ENCODE measurements at regions not wholly inside any gene's neighbourhood (a gene's known extent, or its start where the extent isn't known, plus 50 kb on each side); places are given as distances from the start of the nearest gene placed in this dataset.

- no peak overlapping the region for H3K27ac ChIP-seq
- no peaks in the 10 kb centered on the region for H3K9me3 ChIP-seq
- H3K27me3 ChIP-seq = no peaks in the 10 kb centered on the region
- H3K4me3 ChIP-seq = no peak overlapping the region
- H3K36me3 ChIP-seq = no peaks in the 10 kb centered on the region
- DNase-seq (peak in 1 of 2 donors; percentile 3), ATAC-seq (ENCODE audit: low FRiP score in 2 of 2) (no peak)
- TF ChIP-seq EP300 (IDR thresholded peaks at IDR 0.05) (no peak), POLR2A (IDR thresholded peaks at IDR 0.05) (no peak), POLR2AphosphoS5 (IDR thresholded peaks at IDR 0.05) (no peak), CTCF (IDR thresholded peaks at IDR 0.05) (no peak)
- no peaks in the 10 kb centered on the region for H3K4me1 ChIP-seq
- WGBS, 2 donors = 87 to 91% methylated on average over 8 of the region's 8 CpGs
Measured at GRCh38 chr17:77746896-77747554, 211.5 kb upstream of the TNRC6C start.

GRCh38 chr17:77748436-77748835 lies 210.1 kb upstream of the TNRC6C start:
- no peak for ATAC-seq (ENCODE audit: low FRiP score in 2 of 2)
- WGBS, 2 donors = 82 to 93% methylated on average over 5 to 6 of the region's 7 CpGs
- H3K27me3 ChIP-seq = no peaks in the 10 kb centered on the region
- no peaks in the 10 kb centered on the region for H3K36me3 ChIP-seq
- H3K4me3 ChIP-seq = no peak overlapping the region
- H3K27ac ChIP-seq = no peak overlapping the region
- H3K4me1 ChIP-seq = no peaks in the 10 kb centered on the region
- DNase-seq = no peak
- no peak for TF ChIP-seq POLR2AphosphoS5 (IDR thresholded peaks at IDR 0.05)
- H3K9me3 ChIP-seq = no peaks in the 10 kb centered on the region

GRCh38 chr17:77749321-77749751 lies 209.2 kb upstream of the TNRC6C start:
- no peaks in the 10 kb centered on the region for H3K4me1 ChIP-seq
- no peaks in the 10 kb centered on the region for H3K27me3 ChIP-seq
- 44 to 83% methylated on average over 3 to 5 of the region's 6 CpGs for WGBS, 2 donors
- ATAC-seq (ENCODE audit: low FRiP score in 2 of 2) (no peak), DNase-seq (peak in 1 of 2 donors; percentile 6)
- no peak for TF ChIP-seq EP300 (IDR thresholded peaks at IDR 0.05)
- TF ChIP-seq POLR2AphosphoS5 (IDR thresholded peaks at IDR 0.05) = no peak
- no peak for TF ChIP-seq POLR2A (IDR thresholded peaks at IDR 0.05)
- no peak for TF ChIP-seq CTCF (IDR thresholded peaks at IDR 0.05)
- no peak overlapping the region for H3K27ac ChIP-seq
- H3K9me3 ChIP-seq = no peaks in the 10 kb centered on the region
- no peak overlapping the region for H3K4me3 ChIP-seq
- no peaks in the 10 kb centered on the region for H3K36me3 ChIP-seq

GRCh38 chr17:77749989-77750388 lies 208.5 kb upstream of the TNRC6C start:
- H3K27me3 ChIP-seq = no peaks in the 10 kb centered on the region
- H3K4me3 ChIP-seq = no peak overlapping the region
- DNase-seq = no peak
- 91 to 92% methylated on average over 7 of the region's 7 CpGs for WGBS, 2 donors
- H3K36me3 ChIP-seq = no peaks in the 10 kb centered on the region
- ATAC-seq (ENCODE audit: low FRiP score in 2 of 2) = no peak
- no peak overlapping the region for H3K27ac ChIP-seq
- no peak for TF ChIP-seq EP300 (IDR thresholded peaks at IDR 0.05)
- TF ChIP-seq POLR2AphosphoS5 (IDR thresholded peaks at IDR 0.05) = no peak
- H3K4me1 ChIP-seq = no peaks in the 10 kb centered on the region
- H3K9me3 ChIP-seq = peaks cover 0 to 2% (median 0%) of the 10 kb centered on the region in 4 donors

- Histone ChIP-seq H3K4me3 (no peak overlapping the region), H3K27me3 (no peaks in the 10 kb centered on the region), H3K27ac (no peak overlapping the region), H3K36me3 (no peaks in the 10 kb centered on the region), H3K4me1 (no peaks in the 10 kb centered on the region), H3K9me3 (peaks cover 0 to 3% (median 0%) of the 10 kb centered on the region in 4 donors)
- DNase-seq (peak in 1 of 2 donors; percentile 17), ATAC-seq (ENCODE audit: low FRiP score in 2 of 2) (no peak)
- no peak for TF ChIP-seq CTCF (IDR thresholded peaks at IDR 0.05)
- no peak for TF ChIP-seq EP300 (IDR thresholded peaks at IDR 0.05)
- no peak for TF ChIP-seq POLR2AphosphoS5 (IDR thresholded peaks at IDR 0.05)
- TF ChIP-seq POLR2A (IDR thresholded peaks at IDR 0.05) = no peak
- 87 to 91% methylated on average over 5 of the region's 5 CpGs for WGBS, 2 donors
Measured at GRCh38 chr17:77750427-77751043, 208.0 kb upstream of the TNRC6C start.

- ATAC-seq (ENCODE audit: low FRiP score in 2 of 2) (no peak), DNase-seq (no peak)
- WGBS, 2 donors = 89 to 91% methylated on average over 8 of the region's 8 CpGs
- H3K9me3 ChIP-seq = peaks cover 0 to 3% (median 0%) of the 10 kb centered on the region in 4 donors
- H3K27ac ChIP-seq = no peak overlapping the region
- H3K27me3 ChIP-seq = no peaks in the 10 kb centered on the region
- TF ChIP-seq POLR2AphosphoS5 (IDR thresholded peaks at IDR 0.05) (no peak), EP300 (IDR thresholded peaks at IDR 0.05) (no peak), CTCF (IDR thresholded peaks at IDR 0.05) (no peak), POLR2A (IDR thresholded peaks at IDR 0.05) (no peak)
- no peak overlapping the region for H3K4me3 ChIP-seq
- no peaks in the 10 kb centered on the region for H3K36me3 ChIP-seq
- no peaks in the 10 kb centered on the region for H3K4me1 ChIP-seq
Measured at GRCh38 chr17:77753246-77753645, 205.3 kb upstream of the TNRC6C start.

Measured in upper lobe of left lung (tissue), 6 donors.